Fibroblast of lung (primary cell): ENCODE measurements at regions not wholly inside any gene's neighbourhood (a gene's known extent, or its start where the extent isn't known, plus 50 kb on each side); places are given as distances from the start of the nearest gene placed in this dataset.
A peak's percentile ranks its signal among the peaks of the same experiment; 100 is the strongest.

Experiments
- DNase-seq, 2 donors: peaks; one replicate each; pipeline versions ENCODE4 v3.0.0 to v3.0.0-alpha.2; 2010; ENCODE audit warnings: low read depth in 2 of 2
- H2AFZ ChIP-seq: 2 replicates; pipeline ENCODE4 v1.5.1; 2012; ENCODE audit warnings: low read length, control low read depth, inconsistent platforms
- H3K27ac ChIP-seq: 2 replicates; pipeline ENCODE4 v1.5.1; 2011; ENCODE audit warnings: low read length, control low read depth; ENCODE audit not compliant: insufficient read depth
- H3K27me3 ChIP-seq: 2 replicates; pipeline ENCODE4 v1.5.1; 2011; ENCODE audit warnings: mild to moderate bottlenecking, low read length; ENCODE audit not compliant: control insufficient read depth, insufficient read depth
- H3K36me3 ChIP-seq: 2 replicates; pipeline ENCODE4 v1.5.1; 2011; ENCODE audit warnings: low read length; ENCODE audit not compliant: control insufficient read depth, insufficient read depth
- H3K4me1 ChIP-seq: 2 replicates; pipeline ENCODE4 v1.5.1; 2011; ENCODE audit warnings: low read length; ENCODE audit not compliant: control insufficient read depth, insufficient read depth; ENCODE audit errors: extremely low read depth
- H3K4me2 ChIP-seq: 2 replicates; pipeline ENCODE4 v1.5.1; 2011; ENCODE audit warnings: low read length, control low read depth; ENCODE audit not compliant: insufficient read depth; ENCODE audit errors: extremely low read depth
- H3K4me3 ChIP-seq, 4 experiments: fragments of 200-600 bp in 1 of 4; sonication (generic) in 1 of 4; replicated peaks in 1 of 4; 2 replicates each; pipeline ENCODE4 v1.5.1; 2011 to 2016; ENCODE audit warnings: low read length in 4 of 4, low read depth in 3 of 4, mild to moderate bottlenecking in 3 of 4, control low read depth in 2 of 4, inconsistent platforms in 1 of 4, mixed read lengths in 1 of 4; ENCODE audit not compliant: insufficient read depth in 1 of 4; ENCODE audit errors: control extremely low read depth in 1 of 4
- H3K79me2 ChIP-seq: 2 replicates; pipeline ENCODE4 v1.5.1; 2012; ENCODE audit warnings: mild to moderate bottlenecking, low read length, inconsistent platforms; ENCODE audit not compliant: control insufficient read depth, insufficient read depth
- H3K9ac ChIP-seq: 2 replicates; pipeline ENCODE4 v1.5.1; 2011; ENCODE audit warnings: mild to moderate bottlenecking, low read length, control low read depth; ENCODE audit not compliant: insufficient read depth
- H3K9me3 ChIP-seq: 2 replicates; pipeline ENCODE4 v1.5.1; 2012; ENCODE audit warnings: low read depth, low read length; ENCODE audit not compliant: control insufficient read depth, insufficient read depth
- H4K20me1 ChIP-seq: 2 replicates; pipeline ENCODE4 v1.5.1; 2011; ENCODE audit warnings: low read length; ENCODE audit not compliant: control insufficient read depth, insufficient read depth; ENCODE audit errors: extremely low read depth
- CTCF ChIP-seq, 2 donors: IDR thresholded peaks in 1 of 2; conservative IDR thresholded peaks in 1 of 2; 1 replicate in 1 of 2; 2 replicates in 1 of 2; pipeline ENCODE4 v1.5.1; 2011 to 2012; ENCODE audit warnings: low read length in 2 of 2, control low read depth in 1 of 2, inconsistent platforms in 1 of 2, low read depth in 1 of 2, mild to moderate bottlenecking in 1 of 2
- EZH2 ChIP-seq: IDR thresholded peaks from 2 replicates; pipeline ENCODE4 v1.5.1; 2012; ENCODE audit warnings: low read length, control low read depth, mild to moderate bottlenecking; ENCODE audit errors: missing control alignments

GRCh38 chr4:152235718-152236117, 300.2 kb downstream of the FBXW7 start:
- no peaks in the 10 kb centered on the region for H3K79me2 ChIP-seq
- no peak overlapping the region for H3K27ac ChIP-seq
- no peak overlapping the region for H3K9ac ChIP-seq
- no peaks in the 10 kb centered on the region for H3K27me3 ChIP-seq
- no peak overlapping the region for H3K4me3 ChIP-seq
- no peaks in the 10 kb centered on the region for H3K9me3 ChIP-seq
- no peak overlapping the region for H3K4me2 ChIP-seq
- no peaks in the 10 kb centered on the region for H4K20me1 ChIP-seq
- no peaks in the 10 kb centered on the region for H3K4me1 ChIP-seq
- H2AFZ ChIP-seq, result no peak overlapping the region
- no peak for DNase-seq
- TF ChIP-seq EZH2 (no peak), CTCF (conservative IDR thresholded peaks at IDR 0.05 in 1 of 2, IDR thresholded peaks at IDR 0.05 in 1 of 2; ENCODE audit: low read depth in 1 of 2, low read length in 2 of 2) (peak in 1 of 2 donors; percentile 6)
- no peaks in the 10 kb centered on the region for H3K36me3 ChIP-seq

GRCh38 chr4:152234571-152234970, 301.3 kb downstream of the FBXW7 start:
- Histone ChIP-seq H3K4me3 (no peak overlapping the region), H3K4me1 (no peaks in the 10 kb centered on the region), H4K20me1 (no peaks in the 10 kb centered on the region), H3K27ac (no peak overlapping the region), H3K27me3 (no peaks in the 10 kb centered on the region), H3K9ac (no peak overlapping the region), H2AFZ (no peak overlapping the region), H3K4me2 (no peak overlapping the region), H3K36me3 (no peaks in the 10 kb centered on the region), H3K79me2 (no peaks in the 10 kb centered on the region), H3K9me3 (no peaks in the 10 kb centered on the region)
- TF ChIP-seq EZH2, result no peak
- no peak for DNase-seq

GRCh38 chr4:152232271-152232670, 303.6 kb downstream of the FBXW7 start:
- H2AFZ ChIP-seq, result no peak overlapping the region
- no peak overlapping the region for H3K9ac ChIP-seq
- H3K36me3 ChIP-seq, result no peaks in the 10 kb centered on the region
- H4K20me1 ChIP-seq, result no peaks in the 10 kb centered on the region
- H3K79me2 ChIP-seq, result no peaks in the 10 kb centered on the region
- H3K27me3 ChIP-seq, result no peaks in the 10 kb centered on the region
- H3K4me2 ChIP-seq, result no peak overlapping the region
- no peak overlapping the region for H3K27ac ChIP-seq
- H3K4me3 ChIP-seq, result no peak overlapping the region
- no peaks in the 10 kb centered on the region for H3K9me3 ChIP-seq
- no peak for DNase-seq
- TF ChIP-seq EZH2 (no peak), CTCF (conservative IDR thresholded peaks at IDR 0.05 in 1 of 2, IDR thresholded peaks at IDR 0.05 in 1 of 2; ENCODE audit: low read depth in 1 of 2, low read length in 2 of 2) (no peak)
- H3K4me1 ChIP-seq, result no peaks in the 10 kb centered on the region
